ENCODE measurements at regions not wholly inside any gene's neighbourhood (a gene's known extent, or its start where the extent isn't known, plus 50 kb on each side); places are given as distances from the start of the nearest gene placed in this dataset.

GRCh38 chr4:112840619-112841018 lies 203.7 kb downstream of the LARP7 start:
- Mint-ChIP-seq H3K9me3 (peaks cover 0 to 2% of the 10 kb centered on the region in 2 donors), H3K4me3 (no peak overlapping the region), H3K27ac (no peak overlapping the region), H3K27me3 (peaks cover 6 to 8% of the 10 kb centered on the region in 2 donors), H3K36me3 (ENCODE audit: insufficient read depth) (no peaks in the 10 kb centered on the region), H3K4me1 (ENCODE audit: low read depth in 2 of 2) (no peaks in the 10 kb centered on the region)
- no peak for DNase-seq
- no peak for ATAC-seq (replicated peaks)

- H3K27me3 Mint-ChIP-seq = peaks cover 6 to 8% of the 10 kb centered on the region in 2 donors
- no peak overlapping the region for H3K4me3 Mint-ChIP-seq
- DNase-seq = no peak
- no peaks in the 10 kb centered on the region for H3K4me1 Mint-ChIP-seq (ENCODE audit: low read depth in 2 of 2)
- no peak overlapping the region for H3K27ac Mint-ChIP-seq
- no peaks in the 10 kb centered on the region for H3K9me3 Mint-ChIP-seq
- no peak for ATAC-seq (replicated peaks)
- H3K36me3 Mint-ChIP-seq (ENCODE audit: insufficient read depth) = no peaks in the 10 kb centered on the region
These were observed 205.6 kb downstream of the LARP7 start for GRCh38 chr4:112842513-112842912.

GRCh38 chr4:112845386-112845785 lies 204.1 kb upstream of the ANK2 start:
- no peaks in the 10 kb centered on the region for H3K4me1 Mint-ChIP-seq (ENCODE audit: low read depth in 2 of 2)
- no peak for DNase-seq

GRCh38 chr4:112847045-112847444 lies 202.4 kb upstream of the ANK2 start:
- H3K9me3 Mint-ChIP-seq = no peaks in the 10 kb centered on the region
- H3K36me3 Mint-ChIP-seq (ENCODE audit: insufficient read depth) = no peaks in the 10 kb centered on the region
- ATAC-seq (replicated peaks) = no peak
- no peaks in the 10 kb centered on the region for H3K27me3 Mint-ChIP-seq
- H3K27ac Mint-ChIP-seq = no peak overlapping the region
- no peak overlapping the region for H3K4me3 Mint-ChIP-seq
- no peak for DNase-seq
- H3K4me1 Mint-ChIP-seq (ENCODE audit: low read depth in 2 of 2) = no peaks in the 10 kb centered on the region

More at GRCh38 chr4:112845386-112845785, 204.1 kb upstream of the ANK2 start:
- Mint-ChIP-seq H3K36me3 (ENCODE audit: insufficient read depth) (no peaks in the 10 kb centered on the region), H3K9me3 (no peaks in the 10 kb centered on the region), H3K4me3 (no peak overlapping the region), H3K27me3 (peaks cover 2% of the 10 kb centered on the region in 2 donors), H3K27ac (no peak overlapping the region)
- ATAC-seq (replicated peaks) = no peak

- no peaks in the 10 kb centered on the region for H3K4me1 Mint-ChIP-seq (ENCODE audit: low read depth in 2 of 2)
- DNase-seq (no peak), ATAC-seq (replicated peaks) (no peak)
- no peaks in the 10 kb centered on the region for H3K9me3 Mint-ChIP-seq
- no peaks in the 10 kb centered on the region for H3K27me3 Mint-ChIP-seq
- no peak overlapping the region for H3K27ac Mint-ChIP-seq
- no peaks in the 10 kb centered on the region for H3K36me3 Mint-ChIP-seq (ENCODE audit: insufficient read depth)
- H3K4me3 Mint-ChIP-seq = no peak overlapping the region
These were observed 201.7 kb upstream of the ANK2 start for GRCh38 chr4:112847781-112848180.

GRCh38 chr4:112848911-112849310 lies 200.5 kb upstream of the ANK2 start:
- Mint-ChIP-seq H3K9me3 (no peaks in the 10 kb centered on the region), H3K4me3 (no peak overlapping the region), H3K27ac (no peak overlapping the region), H3K4me1 (ENCODE audit: low read depth in 2 of 2) (no peaks in the 10 kb centered on the region), H3K27me3 (no peaks in the 10 kb centered on the region), H3K36me3 (ENCODE audit: insufficient read depth) (no peaks in the 10 kb centered on the region)
- no peak for ATAC-seq (replicated peaks)
- DNase-seq = no peak

- no peak for ATAC-seq (replicated peaks)
These were observed 196.9 kb upstream of the ANK2 start for GRCh38 chr4:112852601-112853000.

GRCh38 chr4:112853662-112854256 lies 195.7 kb upstream of the ANK2 start:
- no peaks in the 10 kb centered on the region for H3K9me3 Mint-ChIP-seq
- no peaks in the 10 kb centered on the region for H3K36me3 Mint-ChIP-seq (ENCODE audit: insufficient read depth)
- no peak overlapping the region for H3K27ac Mint-ChIP-seq
- no peak for DNase-seq
- H3K27me3 Mint-ChIP-seq = no peaks in the 10 kb centered on the region
- H3K4me1 Mint-ChIP-seq (ENCODE audit: low read depth in 2 of 2) = no peaks in the 10 kb centered on the region
- H3K4me3 Mint-ChIP-seq = no peak overlapping the region
- no peak for ATAC-seq (replicated peaks)

More at GRCh38 chr4:112852601-112853000, 196.9 kb upstream of the ANK2 start:
- no peaks in the 10 kb centered on the region for H3K36me3 Mint-ChIP-seq (ENCODE audit: insufficient read depth)
- DNase-seq = no peak
- H3K9me3 Mint-ChIP-seq = no peaks in the 10 kb centered on the region
- H3K27me3 Mint-ChIP-seq = no peaks in the 10 kb centered on the region
- no peaks in the 10 kb centered on the region for H3K4me1 Mint-ChIP-seq (ENCODE audit: low read depth in 2 of 2)
- H3K27ac Mint-ChIP-seq = no peak overlapping the region
- no peak overlapping the region for H3K4me3 Mint-ChIP-seq

- DNase-seq = no peak
- Mint-ChIP-seq H3K4me1 (ENCODE audit: low read depth in 2 of 2) (no peaks in the 10 kb centered on the region), H3K27me3 (no peaks in the 10 kb centered on the region), H3K36me3 (ENCODE audit: insufficient read depth) (no peaks in the 10 kb centered on the region), H3K4me3 (no peak overlapping the region), H3K27ac (no peak overlapping the region), H3K9me3 (no peaks in the 10 kb centered on the region)
- ATAC-seq (replicated peaks) = no peak
These were observed 195.0 kb upstream of the ANK2 start for GRCh38 chr4:112854420-112854819.

GRCh38 chr4:112855058-112855457 lies 194.4 kb upstream of the ANK2 start:
- Mint-ChIP-seq H3K27me3 (no peaks in the 10 kb centered on the region), H3K4me3 (no peak overlapping the region), H3K27ac (no peak overlapping the region), H3K36me3 (ENCODE audit: insufficient read depth) (peaks cover under 1% of the 10 kb centered on the region), H3K9me3 (no peaks in the 10 kb centered on the region), H3K4me1 (ENCODE audit: low read depth in 2 of 2) (no peaks in the 10 kb centered on the region)
- ATAC-seq (replicated peaks) = no peak
- DNase-seq = no peak

GRCh38 chr4:112857461-112857860 lies 192.0 kb upstream of the ANK2 start:
- ATAC-seq (replicated peaks) (no peak), DNase-seq (no peak)
- Mint-ChIP-seq H3K9me3 (no peaks in the 10 kb centered on the region), H3K4me1 (ENCODE audit: low read depth in 2 of 2) (no peaks in the 10 kb centered on the region), H3K36me3 (ENCODE audit: insufficient read depth) (peaks cover 3% of the 10 kb centered on the region), H3K27ac (no peak overlapping the region), H3K27me3 (no peaks in the 10 kb centered on the region), H3K4me3 (no peak overlapping the region)

GRCh38 chr4:112858751-112859150 lies 190.7 kb upstream of the ANK2 start:
- no peaks in the 10 kb centered on the region for H3K4me1 Mint-ChIP-seq (ENCODE audit: low read depth in 2 of 2)
- H3K9me3 Mint-ChIP-seq = no peaks in the 10 kb centered on the region
- peaks cover 3% of the 10 kb centered on the region for H3K36me3 Mint-ChIP-seq (ENCODE audit: insufficient read depth)
- ATAC-seq (replicated peaks) (no peak), DNase-seq (no peak)
- H3K27ac Mint-ChIP-seq = no peak overlapping the region
- no peak overlapping the region for H3K4me3 Mint-ChIP-seq
- H3K27me3 Mint-ChIP-seq = no peaks in the 10 kb centered on the region

GRCh38 chr4:112859456-112860184 lies 189.8 kb upstream of the ANK2 start:
- DNase-seq (no peak), ATAC-seq (replicated peaks) (no peak)
- Mint-ChIP-seq H3K4me3 (no peak overlapping the region), H3K27ac (no peak overlapping the region), H3K9me3 (peaks cover 0 to 2% of the 10 kb centered on the region in 2 donors), H3K27me3 (no peaks in the 10 kb centered on the region), H3K36me3 (ENCODE audit: insufficient read depth) (peaks cover 4% of the 10 kb centered on the region), H3K4me1 (ENCODE audit: low read depth in 2 of 2) (no peaks in the 10 kb centered on the region)

Data from effector memory CD8-positive, alpha-beta T cell (primary cell).